ENCODE measurements at regions not wholly inside any gene's neighbourhood (a gene's known extent, or its start where the extent isn't known, plus 50 kb on each side); places are given as distances from the start of the nearest gene placed in this dataset.

DNA sequence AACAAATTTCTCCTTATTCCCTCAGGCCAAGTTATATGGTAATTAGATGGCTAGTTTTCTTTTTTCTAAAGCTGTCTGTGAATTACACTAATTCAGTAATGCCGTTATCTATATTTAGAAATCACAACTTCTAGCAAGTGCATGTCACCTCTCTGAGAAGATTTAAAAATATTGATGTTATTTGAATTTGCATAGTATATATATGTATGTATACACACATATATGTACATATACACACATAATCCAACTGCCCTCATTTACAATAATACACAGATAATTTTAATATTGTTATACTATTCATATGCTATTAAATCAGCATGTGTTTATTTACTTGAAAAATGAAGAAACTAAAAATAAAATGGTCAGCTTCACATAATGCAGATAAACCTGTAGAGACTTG is 563.9 kb downstream of the SLC16A7 start:
- CTCF ChIA-PET: no interaction called here
- no peak for DNase-seq
- H3K4me1 ChIP-seq (replicated peaks; ENCODE audit: insufficient read depth): no peaks in the 10 kb centered on the region
- H3K27me3 ChIP-seq (ENCODE audit: insufficient read depth, low read depth): no peaks in the 10 kb centered on the region
- no peaks in the 10 kb centered on the region for H4K20me1 ChIP-seq (ENCODE audit: insufficient read depth)
- TF ChIP-seq EZH2 (IDR thresholded peaks at IDR 0.05; ENCODE audit: low read depth): no peak
- TF ChIP-seq, protein P1, sequence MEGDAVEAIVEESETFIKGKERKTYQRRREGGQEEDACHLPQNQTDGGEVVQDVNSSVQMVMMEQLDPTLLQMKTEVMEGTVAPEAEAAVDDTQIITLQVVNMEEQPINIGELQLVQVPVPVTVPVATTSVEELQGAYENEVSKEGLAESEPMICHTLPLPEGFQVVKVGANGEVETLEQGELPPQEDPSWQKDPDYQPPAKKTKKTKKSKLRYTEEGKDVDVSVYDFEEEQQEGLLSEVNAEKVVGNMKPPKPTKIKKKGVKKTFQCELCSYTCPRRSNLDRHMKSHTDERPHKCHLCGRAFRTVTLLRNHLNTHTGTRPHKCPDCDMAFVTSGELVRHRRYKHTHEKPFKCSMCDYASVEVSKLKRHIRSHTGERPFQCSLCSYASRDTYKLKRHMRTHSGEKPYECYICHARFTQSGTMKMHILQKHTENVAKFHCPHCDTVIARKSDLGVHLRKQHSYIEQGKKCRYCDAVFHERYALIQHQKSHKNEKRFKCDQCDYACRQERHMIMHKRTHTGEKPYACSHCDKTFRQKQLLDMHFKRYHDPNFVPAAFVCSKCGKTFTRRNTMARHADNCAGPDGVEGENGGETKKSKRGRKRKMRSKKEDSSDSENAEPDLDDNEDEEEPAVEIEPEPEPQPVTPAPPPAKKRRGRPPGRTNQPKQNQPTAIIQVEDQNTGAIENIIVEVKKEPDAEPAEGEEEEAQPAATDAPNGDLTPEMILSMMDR (conservative IDR thresholded peaks at IDR 0.05): no peak
- no peaks in the 10 kb centered on the region for H3K9me2 ChIP-seq (ENCODE audit: insufficient read depth)
- no peak overlapping the region for H3K4me2 ChIP-seq
- H3K9me3 ChIP-seq (ENCODE audit: insufficient read depth, low read depth): no peaks in the 10 kb centered on the region
- H3K27ac ChIP-seq: no peak overlapping the region
- H2AFZ ChIP-seq: no peak overlapping the region
- H3K79me2 ChIP-seq (ENCODE audit: low read depth): no peaks in the 10 kb centered on the region
- H3K4me3 ChIP-seq: no peak overlapping the region
- H3F3A ChIP-seq (ENCODE audit: insufficient read depth, low read depth): no peaks in the 10 kb centered on the region
- BruUV-seq (replicated peaks): no TSS peak
- H3K36me3 ChIP-seq (ENCODE audit: low read depth): no peaks in the 10 kb centered on the region
- intact Hi-C loops (cut with micrococcal nuclease; ENCODE audit: unreplicated experiment): no loop called here
- POLR2A ChIA-PET (ENCODE audit: unreplicated experiment): no interaction called here

DNA sequence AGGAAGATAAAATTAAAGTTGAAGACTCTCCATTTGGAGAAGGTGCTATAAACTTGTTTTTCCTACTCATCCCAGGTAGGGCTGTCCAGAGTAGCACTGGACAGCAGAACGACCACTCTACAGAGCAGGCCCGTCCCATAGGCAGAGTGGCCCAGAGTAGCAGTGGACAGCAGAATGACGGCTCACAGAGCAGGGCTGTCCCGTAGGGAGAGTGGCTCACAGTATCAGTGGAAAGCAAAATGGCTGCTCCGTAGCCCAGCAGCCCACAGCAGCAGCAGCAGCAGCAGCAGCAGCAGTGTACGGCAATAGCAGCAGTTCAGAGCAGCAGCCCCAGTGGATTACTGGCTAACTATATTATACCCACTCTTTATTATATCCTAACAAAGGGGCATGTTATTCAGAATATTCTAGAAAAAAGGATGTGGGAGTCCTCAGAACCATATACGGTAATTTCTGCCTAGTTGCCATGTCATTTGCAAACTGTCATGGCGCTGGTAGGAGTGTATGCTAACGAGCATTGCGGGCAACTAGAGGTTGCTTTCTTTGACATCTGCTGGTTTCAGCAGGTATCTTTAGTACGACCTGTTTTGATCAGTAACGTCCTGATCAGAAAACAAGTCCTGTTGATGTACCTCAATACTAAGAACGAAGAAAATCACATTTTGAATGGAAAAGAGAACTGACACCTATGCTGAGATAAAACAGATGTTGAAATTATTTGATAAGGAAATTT is 567.3 kb downstream of the SLC16A7 start:
- no peak for TF ChIP-seq EZH2 (IDR thresholded peaks at IDR 0.05; ENCODE audit: low read depth)
- TF ChIP-seq, protein P1 (conservative IDR thresholded peaks at IDR 0.05): no peak
- intact Hi-C loops (cut with micrococcal nuclease; ENCODE audit: unreplicated experiment): no loop called here
- Histone ChIP-seq H3K36me3 (ENCODE audit: low read depth) (no peaks in the 10 kb centered on the region), H2AFZ (peak overlapping the region; percentile 62; the same call in 1 of the 2 replicates), H3K4me1 (replicated peaks; ENCODE audit: insufficient read depth) (no peaks in the 10 kb centered on the region), H3K9me3 (ENCODE audit: insufficient read depth, low read depth) (no peaks in the 10 kb centered on the region), H3K27ac (no peak overlapping the region), H3K9me2 (ENCODE audit: insufficient read depth) (no peaks in the 10 kb centered on the region), H3K79me2 (ENCODE audit: low read depth) (no peaks in the 10 kb centered on the region), H4K20me1 (ENCODE audit: insufficient read depth) (no peaks in the 10 kb centered on the region), H3K4me3 (no peak overlapping the region), H3K4me2 (no peak overlapping the region), H3K27me3 (ENCODE audit: insufficient read depth, low read depth) (no peaks in the 10 kb centered on the region), H3F3A (ENCODE audit: insufficient read depth, low read depth) (no peaks in the 10 kb centered on the region)
- ChIA-PET CTCF (no interaction called here), POLR2A (ENCODE audit: unreplicated experiment) (no interaction called here)
- DNase-seq: no peak
- no TSS peak for BruUV-seq (replicated peaks)

DNA sequence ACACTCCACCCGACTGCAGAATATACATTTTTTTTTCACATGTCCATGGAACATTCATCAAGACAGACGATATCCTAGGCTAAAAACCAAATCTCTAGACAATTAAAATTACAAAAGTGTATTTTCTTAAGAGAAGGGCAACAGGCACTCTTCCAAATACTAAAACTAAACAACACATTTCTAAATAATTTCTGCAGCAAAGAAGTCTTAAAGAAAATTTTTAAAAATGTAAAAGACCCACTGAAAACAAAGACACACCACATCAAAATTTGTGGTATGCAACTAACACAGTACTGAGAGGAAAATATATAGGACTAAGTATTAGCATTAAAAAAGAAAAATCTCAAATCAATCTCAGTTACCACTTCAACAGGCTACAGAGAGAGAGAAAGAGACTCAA is 570.0 kb downstream of the SLC16A7 start:
- intact Hi-C loops (cut with micrococcal nuclease; ENCODE audit: unreplicated experiment): no loop called here
- H3K4me1 ChIP-seq (replicated peaks; ENCODE audit: insufficient read depth): no peaks in the 10 kb centered on the region
- no peaks in the 10 kb centered on the region for H4K20me1 ChIP-seq (ENCODE audit: insufficient read depth)
- no peak for TF ChIP-seq EZH2 (IDR thresholded peaks at IDR 0.05; ENCODE audit: low read depth)
- TF ChIP-seq, protein P1 (conservative IDR thresholded peaks at IDR 0.05): no peak
- no peaks in the 10 kb centered on the region for H3K79me2 ChIP-seq (ENCODE audit: low read depth)
- no peaks in the 10 kb centered on the region for H3K9me3 ChIP-seq (ENCODE audit: insufficient read depth, low read depth)
- no peaks in the 10 kb centered on the region for H3K36me3 ChIP-seq (ENCODE audit: low read depth)
- no peak for DNase-seq
- no peaks in the 10 kb centered on the region for H3K27me3 ChIP-seq (ENCODE audit: insufficient read depth, low read depth)
- no peaks in the 10 kb centered on the region for H3K9me2 ChIP-seq (ENCODE audit: insufficient read depth)
- no peak overlapping the region for H3K4me3 ChIP-seq
- BruUV-seq (replicated peaks): no TSS peak
- ChIA-PET CTCF (no interaction called here), POLR2A (ENCODE audit: unreplicated experiment) (no interaction called here)
- no peak overlapping the region for H3K4me2 ChIP-seq
- no peak overlapping the region for H2AFZ ChIP-seq
- no peaks in the 10 kb centered on the region for H3F3A ChIP-seq (ENCODE audit: insufficient read depth, low read depth)
- H3K27ac ChIP-seq: no peak overlapping the region
